ENCODE measurements at regions not wholly inside any gene's neighbourhood (a gene's known extent, or its start where the extent isn't known, plus 50 kb on each side); places are given as distances from the start of the nearest gene placed in this dataset.

DNA sequence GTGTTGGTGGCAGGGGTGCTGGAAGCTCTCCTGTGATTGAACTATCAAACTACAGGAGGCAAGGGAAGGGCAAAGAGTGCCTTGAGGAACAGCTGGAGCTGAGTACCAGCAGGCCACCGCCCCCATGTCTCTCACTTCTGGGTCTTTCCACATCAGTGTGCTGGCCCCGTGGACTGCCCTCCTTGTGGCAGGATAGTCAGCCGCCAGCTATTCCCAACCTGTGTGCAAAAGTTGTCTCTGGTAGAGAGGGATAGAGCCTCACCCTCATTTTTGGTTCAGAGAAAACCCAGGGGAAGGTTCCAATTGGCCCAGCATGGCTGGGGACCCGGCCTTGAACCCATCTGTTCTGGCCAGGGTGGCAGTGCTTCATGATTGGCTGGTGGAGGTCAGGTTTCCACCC, 211.8 kb downstream of the IRF8 start:
- DNase-seq (ENCODE audit: low read depth, low spot score) (no peak), FAIRE-seq (no peak)
- ChIA-PET POLR2A (no interaction called here), CTCF (interaction anchor here (1.6 kb wide), 2 partner anchors 9 to 407 kb away, joined by 3 to 4 read pairs; no protein-coding TSS in a partner anchor)
- Histone ChIP-seq H2AFZ (ENCODE audit: low read depth, low read length) (no peak overlapping the region), H3K4me1 (ENCODE audit: control insufficient read depth, extremely low read depth, insufficient read depth, low read length) (no peaks in the 10 kb centered on the region), H3K27ac (ENCODE audit: insufficient read depth, low read depth, low read length) (no peak overlapping the region), H3K4me3 (replicated peaks in 1 of 3; ENCODE audit: insufficient read depth in 1 of 3, low read depth in 1 of 3, low read length in 3 of 3) (no peak overlapping the region), H3K9me1 (replicated peaks; ENCODE audit: control insufficient read depth, extremely low read depth, insufficient read depth, low read length) (no peaks in the 10 kb centered on the region), H3K27me3 (ENCODE audit: control insufficient read depth in 2 of 2, insufficient read depth in 2 of 2, low read length in 2 of 2) (no peaks in the 10 kb centered on the region), H3K36me3 (ENCODE audit: control insufficient read depth in 2 of 2, extremely low read depth in 1 of 2, insufficient read depth in 2 of 2, low read length in 2 of 2) (no peaks in the 10 kb centered on the region), H4K20me1 (replicated peaks; ENCODE audit: control insufficient read depth, extremely low read depth, insufficient read depth, low read length) (no peaks in the 10 kb centered on the region), H3K9ac (replicated peaks; ENCODE audit: extremely low read depth, insufficient read depth, low read length) (no peak overlapping the region), H3K79me2 (ENCODE audit: control insufficient read depth, insufficient read depth, low read length) (no peaks in the 10 kb centered on the region), H3K9me3 (replicated peaks; ENCODE audit: control insufficient read depth, insufficient read depth, low read length) (peaks cover 2% of the 10 kb centered on the region), H3K4me2 (ENCODE audit: insufficient read depth, low read length) (no peak overlapping the region)
- dilution Hi-C loops (cut with MboI; ENCODE audit: extremely low pct_ligation_motif_present, low sequenced_read_pairs): no loop called here
- TF ChIP-seq, protein P1, sequence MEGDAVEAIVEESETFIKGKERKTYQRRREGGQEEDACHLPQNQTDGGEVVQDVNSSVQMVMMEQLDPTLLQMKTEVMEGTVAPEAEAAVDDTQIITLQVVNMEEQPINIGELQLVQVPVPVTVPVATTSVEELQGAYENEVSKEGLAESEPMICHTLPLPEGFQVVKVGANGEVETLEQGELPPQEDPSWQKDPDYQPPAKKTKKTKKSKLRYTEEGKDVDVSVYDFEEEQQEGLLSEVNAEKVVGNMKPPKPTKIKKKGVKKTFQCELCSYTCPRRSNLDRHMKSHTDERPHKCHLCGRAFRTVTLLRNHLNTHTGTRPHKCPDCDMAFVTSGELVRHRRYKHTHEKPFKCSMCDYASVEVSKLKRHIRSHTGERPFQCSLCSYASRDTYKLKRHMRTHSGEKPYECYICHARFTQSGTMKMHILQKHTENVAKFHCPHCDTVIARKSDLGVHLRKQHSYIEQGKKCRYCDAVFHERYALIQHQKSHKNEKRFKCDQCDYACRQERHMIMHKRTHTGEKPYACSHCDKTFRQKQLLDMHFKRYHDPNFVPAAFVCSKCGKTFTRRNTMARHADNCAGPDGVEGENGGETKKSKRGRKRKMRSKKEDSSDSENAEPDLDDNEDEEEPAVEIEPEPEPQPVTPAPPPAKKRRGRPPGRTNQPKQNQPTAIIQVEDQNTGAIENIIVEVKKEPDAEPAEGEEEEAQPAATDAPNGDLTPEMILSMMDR (IDR thresholded peaks at IDR 0.05; ENCODE audit: extremely low read depth in 1 of 2, insufficient read depth in 1 of 2, low read depth in 1 of 2, low read length in 2 of 2): no peak
- TF ChIP-seq MYC (IDR thresholded peaks at IDR 0.05; ENCODE audit: low read depth, low read length) (no peak), FOS (IDR thresholded peaks at IDR 0.05; ENCODE audit: borderline replicate concordance, insufficient read depth, low read length) (no peak), POLR2AphosphoS5 (IDR thresholded peaks at IDR 0.05; ENCODE audit: insufficient read depth, low read depth, low read length) (no peak), EZH2 (IDR thresholded peaks at IDR 0.05; ENCODE audit: borderline replicate concordance, low read depth, low read length, severe bottlenecking) (no peak), POLR2A (IDR thresholded peaks at IDR 0.05; ENCODE audit: low read depth, low read length) (no peak), GATA2 (IDR thresholded peaks at IDR 0.05; ENCODE audit: insufficient read depth, insufficient read length, low read depth, low read length) (no peak), JUN (IDR thresholded peaks at IDR 0.05; ENCODE audit: borderline replicate concordance, insufficient read depth, insufficient read length, low read depth) (no peak)
- TF ChIP-seq, protein P2, sequence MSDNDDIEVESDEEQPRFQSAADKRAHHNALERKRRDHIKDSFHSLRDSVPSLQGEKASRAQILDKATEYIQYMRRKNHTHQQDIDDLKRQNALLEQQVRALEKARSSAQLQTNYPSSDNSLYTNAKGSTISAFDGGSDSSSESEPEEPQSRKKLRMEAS (IDR thresholded peaks at IDR 0.05; ENCODE audit: insufficient read depth, insufficient read length): no peak
- intact Hi-C loops (cut with micrococcal nuclease): no loop called here
- BruUV-seq (replicated peaks): no TSS peak

Data from endothelial cell of umbilical vein (primary cell).